GM21528 (cell line): ENCODE measurements at regions not wholly inside any gene's neighbourhood (a gene's known extent, or its start where the extent isn't known, plus 50 kb on each side); places are given as distances from the start of the nearest gene placed in this dataset.
"Not testable (repeated sequence)": the region's sequence is repeated elsewhere in the genome, so short reads cannot be mapped to it uniquely, and the experiment has no call there.

Source experiments
- ATAC-seq: cut with Tn5 transposase; IDR thresholded peaks from one replicate; pipeline ENCODE4 v1.9.1; 2021; ENCODE audit warnings: mild to moderate bottlenecking, moderate library complexity; ENCODE audit not compliant: unreplicated experiment, low FRiP score

GRCh38 chr3:62926494-62926893, 51.3 kb upstream of the CADPS start:
- no peak for ATAC-seq

GRCh38 chr3:62928256-62928655, 53.0 kb upstream of the CADPS start:
- ATAC-seq = no peak

- ATAC-seq = no peak
Measured at GRCh38 chr3:62929771-62930170, 54.6 kb upstream of the CADPS start.

- no peak for ATAC-seq
Measured at GRCh38 chr3:62935793-62936192, 60.6 kb upstream of the CADPS start.

GRCh38 chr3:62936626-62937254, 61.5 kb upstream of the CADPS start:
- no peak for ATAC-seq

GRCh38 chr3:62938583-62938982, 63.4 kb upstream of the CADPS start:
- no peak for ATAC-seq

GRCh38 chr3:62939707-62940106, 64.5 kb upstream of the CADPS start:
- ATAC-seq = no peak

- ATAC-seq = no peak
Measured at GRCh38 chr3:62940771-62941563, 65.8 kb upstream of the CADPS start.

- no peak for ATAC-seq
Measured at GRCh38 chr3:62942227-62942626, 67.0 kb upstream of the CADPS start.

GRCh38 chr3:62942764-62943163, 67.5 kb upstream of the CADPS start:
- no peak for ATAC-seq

GRCh38 chr3:62948921-62949320, 73.7 kb upstream of the CADPS start:
- ATAC-seq = no peak

- ATAC-seq = no peak
Measured at GRCh38 chr3:62950210-62950609, 75.0 kb upstream of the CADPS start.

GRCh38 chr3:62951037-62951613, 75.9 kb upstream of the CADPS start:
- ATAC-seq = no peak

GRCh38 chr3:62951880-62952279, 76.7 kb upstream of the CADPS start:
- ATAC-seq = not testable (repeated sequence)

GRCh38 chr3:62954580-62954979, 79.4 kb upstream of the CADPS start:
- ATAC-seq = peak; percentile 85

GRCh38 chr3:62955126-62955525, 79.9 kb upstream of the CADPS start:
- no peak for ATAC-seq

- ATAC-seq = no peak
Measured at GRCh38 chr3:62956411-62956810, 81.2 kb upstream of the CADPS start.

GRCh38 chr3:62961874-62962556, 86.8 kb upstream of the CADPS start:
- ATAC-seq = no peak

- no peak for ATAC-seq
Measured at GRCh38 chr3:62962714-62963113, 87.5 kb upstream of the CADPS start.

- no peak for ATAC-seq
Measured at GRCh38 chr3:62965311-62965710, 90.1 kb upstream of the CADPS start.

GRCh38 chr3:62968128-62968527, 92.9 kb upstream of the CADPS start:
- ATAC-seq = no peak
